Thyroid gland (tissue), 4 donors: ENCODE measurements at regions not wholly inside any gene's neighbourhood (a gene's known extent, or its start where the extent isn't known, plus 50 kb on each side); places are given as distances from the start of the nearest gene placed in this dataset.

Source experiments
- DNase-seq, 2 donors: peaks; one replicate each; pipeline ENCODE4 v3.0.0-alpha.2; 2019
- H3K27ac ChIP-seq, 3 donors: fragments of 200-600 bp; sonication (generic); 1 replicate in 2 of 3; 2 replicates in 1 of 3; pipeline ENCODE4 v1.5.1; 2016 to 2019; ENCODE audit warnings: mild to moderate bottlenecking in 1 of 3, moderate library complexity in 1 of 3
- H3K27me3 ChIP-seq: fragments of 200-600 bp; sonication (generic); one replicate; pipeline ENCODE4 v1.5.1; 2019
- H3K36me3 ChIP-seq, 2 donors: fragments of 200-600 bp; sonication (generic); one replicate each; pipeline ENCODE4 v1.5.1; 2016 to 2019
- H3K4me1 ChIP-seq, 2 donors: fragments of 200-600 bp; sonication (generic); one replicate each; pipeline ENCODE4 v1.5.1; 2017 to 2019
- H3K4me3 ChIP-seq, 3 donors: fragments of 200-600 bp; sonication (generic); replicated peaks in 1 of 3; 1 replicate in 2 of 3; 2 replicates in 1 of 3; pipeline ENCODE4 v1.5.1; 2016; ENCODE audit warnings: mild to moderate bottlenecking in 1 of 3
- H3K9me3 ChIP-seq: fragments of 200-600 bp; sonication (generic); one replicate; pipeline ENCODE4 v1.5.1; 2017
- POLR2A ChIP-seq, 2 donors: fragments of 450-650 bp; IDR thresholded peaks; one replicate each; pipeline ENCODE4 v1.6.1; 2017; ENCODE audit warnings: antibody characterized with exemption in 2 of 2, mild to moderate bottlenecking in 2 of 2, moderate library complexity in 1 of 2
- WGBS, 2 donors: methylation state at CpG; one replicate each; pipeline ENCODE4 v1.1.5; 2017; 5-methylcytosine and 5-hydroxymethylcytosine counted together
- intact Hi-C: fragments of 100-400 bp; cut with DNase I; formaldehyde crosslinking; loops from one replicate; pipeline ENCODE4 v1.15.1; 2023
- TF ChIP-seq, protein P1 (sequence below), 6 experiments: fragments of 200-600 bp in 3 of 6; fragments of 450-650 bp in 3 of 6; sonication (generic) in 3 of 6; IDR thresholded peaks; one replicate each; pipeline ENCODE4 v1.5.1; 2016 to 2019; ENCODE audit warnings: antibody characterized with exemption in 6 of 6, mild to moderate bottlenecking in 2 of 6, inconsistent platforms in 1 of 6, moderate library complexity in 1 of 6

DNA sequence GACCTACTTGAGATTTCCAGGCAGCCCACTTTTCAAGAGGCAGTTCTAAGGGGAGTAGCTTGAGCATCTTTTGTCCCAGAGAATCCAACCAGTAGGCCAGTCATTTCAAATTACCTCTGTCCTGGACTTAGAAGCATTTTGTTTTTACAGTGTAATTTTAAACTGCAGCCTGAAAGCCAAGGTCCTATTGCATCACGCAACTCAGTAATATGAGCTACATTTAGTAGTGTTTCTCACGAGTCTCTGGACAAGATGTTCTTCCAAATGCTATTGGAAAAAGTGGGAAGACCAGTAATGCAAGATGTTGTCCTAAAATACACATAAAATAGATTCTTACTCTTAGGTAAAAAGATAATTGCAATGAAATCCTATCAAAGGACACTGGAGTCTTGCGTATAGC, 182.5 kb upstream of the ARX start:
- H3K4me1 ChIP-seq, result no peaks in the 10 kb centered on the region
- H3K4me3 ChIP-seq, result no peak overlapping the region
- H3K9me3 ChIP-seq, result no peaks in the 10 kb centered on the region
- TF ChIP-seq, protein P1, sequence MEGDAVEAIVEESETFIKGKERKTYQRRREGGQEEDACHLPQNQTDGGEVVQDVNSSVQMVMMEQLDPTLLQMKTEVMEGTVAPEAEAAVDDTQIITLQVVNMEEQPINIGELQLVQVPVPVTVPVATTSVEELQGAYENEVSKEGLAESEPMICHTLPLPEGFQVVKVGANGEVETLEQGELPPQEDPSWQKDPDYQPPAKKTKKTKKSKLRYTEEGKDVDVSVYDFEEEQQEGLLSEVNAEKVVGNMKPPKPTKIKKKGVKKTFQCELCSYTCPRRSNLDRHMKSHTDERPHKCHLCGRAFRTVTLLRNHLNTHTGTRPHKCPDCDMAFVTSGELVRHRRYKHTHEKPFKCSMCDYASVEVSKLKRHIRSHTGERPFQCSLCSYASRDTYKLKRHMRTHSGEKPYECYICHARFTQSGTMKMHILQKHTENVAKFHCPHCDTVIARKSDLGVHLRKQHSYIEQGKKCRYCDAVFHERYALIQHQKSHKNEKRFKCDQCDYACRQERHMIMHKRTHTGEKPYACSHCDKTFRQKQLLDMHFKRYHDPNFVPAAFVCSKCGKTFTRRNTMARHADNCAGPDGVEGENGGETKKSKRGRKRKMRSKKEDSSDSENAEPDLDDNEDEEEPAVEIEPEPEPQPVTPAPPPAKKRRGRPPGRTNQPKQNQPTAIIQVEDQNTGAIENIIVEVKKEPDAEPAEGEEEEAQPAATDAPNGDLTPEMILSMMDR (IDR thresholded peaks at IDR 0.05), result no peak
- no peak for TF ChIP-seq POLR2A (IDR thresholded peaks at IDR 0.05)
- intact Hi-C loops, result no loop called here
- no peak for DNase-seq
- H3K36me3 ChIP-seq, result no peaks in the 10 kb centered on the region
- WGBS, 2 donors, result 62 to 88% methylated on average over 3 of the region's 3 CpGs
- H3K27ac ChIP-seq, result no peak overlapping the region
- H3K27me3 ChIP-seq, result no peaks in the 10 kb centered on the region

DNA sequence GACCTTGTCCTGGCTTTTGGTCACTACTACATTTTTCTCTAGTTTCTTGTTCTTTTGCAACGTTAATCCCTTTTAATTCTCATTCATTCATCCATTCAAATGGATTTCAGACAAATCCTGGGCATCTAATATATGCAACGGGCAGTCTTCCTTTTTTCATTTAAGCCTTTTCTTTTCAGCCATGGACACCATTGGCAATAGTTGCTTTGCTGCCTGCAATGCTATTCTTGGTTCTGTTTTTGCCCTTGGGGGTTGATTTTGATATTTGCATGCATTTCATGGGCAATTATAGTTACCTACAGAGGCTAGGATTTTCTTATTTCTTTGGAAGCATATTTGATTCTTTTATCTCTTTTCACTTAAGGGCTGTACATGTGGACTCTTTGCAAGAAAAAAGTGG, 180.5 kb upstream of the ARX start:
- H3K4me1 ChIP-seq, result no peaks in the 10 kb centered on the region
- no peaks in the 10 kb centered on the region for H3K9me3 ChIP-seq
- no peak for DNase-seq
- intact Hi-C loops, result no loop called here
- H3K36me3 ChIP-seq, result no peaks in the 10 kb centered on the region
- H3K4me3 ChIP-seq, result no peak overlapping the region
- no peak for TF ChIP-seq POLR2A (IDR thresholded peaks at IDR 0.05)
- TF ChIP-seq, protein P1 (IDR thresholded peaks at IDR 0.05), result no peak
- H3K27me3 ChIP-seq, result no peaks in the 10 kb centered on the region
- no peak overlapping the region for H3K27ac ChIP-seq
- WGBS, 2 donors, result 64 to 66% methylated on average over 2 of the region's 2 CpGs

DNA sequence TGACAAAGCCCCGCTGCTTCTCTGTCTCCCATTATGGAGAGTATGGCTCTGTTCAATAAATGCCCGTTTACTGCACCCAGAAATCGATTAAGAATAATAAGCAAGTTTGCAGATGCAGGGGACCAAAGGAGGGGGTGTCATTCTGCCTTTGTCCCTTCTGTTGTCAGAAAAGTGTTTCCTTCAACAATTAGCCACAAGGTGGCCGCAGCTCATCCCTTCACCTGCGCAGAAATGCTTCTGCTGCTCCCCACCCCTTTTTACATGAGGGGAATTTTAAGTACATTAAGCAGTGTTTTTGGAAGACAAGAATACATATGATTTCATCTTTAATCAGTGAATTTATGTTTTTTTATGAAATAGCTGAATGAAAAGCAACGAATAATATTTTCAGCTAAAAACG, 175.6 kb upstream of the ARX start:
- Histone ChIP-seq H3K4me1 (no peaks in the 10 kb centered on the region), H3K36me3 (no peaks in the 10 kb centered on the region), H3K27ac (no peak overlapping the region), H3K4me3 (no peak overlapping the region), H3K27me3 (no peaks in the 10 kb centered on the region), H3K9me3 (no peaks in the 10 kb centered on the region)
- intact Hi-C loops, result no loop called here
- TF ChIP-seq, protein P1 (IDR thresholded peaks at IDR 0.05), result no peak
- TF ChIP-seq POLR2A (IDR thresholded peaks at IDR 0.05), result no peak
- WGBS, 2 donors, result 50 to 56% methylated on average over 7 of the region's 7 CpGs
- DNase-seq, result no peak

DNA sequence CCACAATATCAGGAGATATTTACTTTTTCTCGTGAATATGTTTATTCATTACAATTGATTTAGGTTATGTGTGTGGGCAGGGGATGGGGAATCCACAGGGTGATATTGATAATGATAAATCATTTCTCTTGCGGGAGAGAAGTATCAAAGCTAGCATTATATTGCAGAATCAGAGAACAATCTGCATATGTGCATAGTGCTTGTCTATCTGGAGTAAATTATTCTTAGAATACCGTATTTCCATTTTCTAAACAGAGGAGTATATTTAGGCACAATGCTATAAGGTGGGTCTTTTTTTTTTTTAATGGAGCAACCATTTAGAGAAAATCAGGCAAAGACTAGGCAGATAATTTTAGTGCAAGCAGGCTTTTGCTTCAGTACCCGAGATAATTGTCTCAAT, 166.0 kb upstream of the ARX start:
- intact Hi-C loops, result no loop called here
- WGBS, 2 donors, result 87 to 89% methylated on average over 4 of the region's 4 CpGs

DNA sequence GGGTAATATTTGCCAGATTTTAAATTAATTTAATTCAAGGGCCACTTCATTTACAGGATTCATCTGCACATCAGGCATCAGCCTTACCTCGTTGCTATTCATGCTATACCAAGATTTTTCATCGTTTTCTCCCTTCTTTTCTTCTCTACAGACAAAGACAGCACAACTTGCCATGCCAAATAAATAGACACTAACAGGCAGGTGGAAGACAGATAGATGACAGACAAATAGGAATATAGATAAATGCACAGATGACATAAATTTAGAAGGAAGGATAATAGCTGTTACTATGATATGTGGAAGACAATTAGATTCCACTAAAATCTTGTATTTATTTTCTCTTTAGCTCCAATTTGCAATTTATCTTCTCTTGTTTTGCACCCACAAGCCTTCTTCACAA, 164.5 kb upstream of the ARX start:
- DNase-seq, result no peak
- Histone ChIP-seq H3K4me3 (no peak overlapping the region), H3K9me3 (no peaks in the 10 kb centered on the region), H3K27me3 (no peaks in the 10 kb centered on the region), H3K27ac (no peak overlapping the region), H3K36me3 (no peaks in the 10 kb centered on the region), H3K4me1 (no peaks in the 10 kb centered on the region)
- intact Hi-C loops, result no loop called here
- TF ChIP-seq, protein P1 (IDR thresholded peaks at IDR 0.05), result no peak
- no peak for TF ChIP-seq POLR2A (IDR thresholded peaks at IDR 0.05)
- WGBS, 2 donors, result 77 to 83% methylated on average over 2 of the region's 2 CpGs

More for the DNA sequence above, 166.0 kb upstream of the ARX start:
- TF ChIP-seq, protein P1 (IDR thresholded peaks at IDR 0.05), result no peak
- TF ChIP-seq POLR2A (IDR thresholded peaks at IDR 0.05), result no peak
- no peaks in the 10 kb centered on the region for H3K9me3 ChIP-seq
- no peaks in the 10 kb centered on the region for H3K4me1 ChIP-seq
- no peak for DNase-seq
- no peaks in the 10 kb centered on the region for H3K36me3 ChIP-seq
- H3K4me3 ChIP-seq, result no peak overlapping the region
- H3K27ac ChIP-seq, result no peak overlapping the region
- no peaks in the 10 kb centered on the region for H3K27me3 ChIP-seq
